GM06990 (cell line): ENCODE measurements at regions not wholly inside any gene's neighbourhood (a gene's known extent, or its start where the extent isn't known, plus 50 kb on each side); places are given as distances from the start of the nearest gene placed in this dataset.

Source experiments
- DNase-seq: peaks from one replicate; pipeline ENCODE4 v3.0.0-alpha.2; 2011; ENCODE audit not compliant: insufficient read length; ENCODE audit errors: extremely low read depth
- H3K27me3 ChIP-seq: replicated peaks from 2 replicates; pipeline ENCODE4 v1.6.0; 2011; ENCODE audit warnings: low read length; ENCODE audit not compliant: control insufficient read depth, insufficient read depth
- H3K36me3 ChIP-seq: 2 replicates; pipeline ENCODE4 v1.5.1; 2011; ENCODE audit warnings: low read length; ENCODE audit not compliant: control insufficient read depth, insufficient read depth
- H3K4me3 ChIP-seq: replicated peaks from 2 replicates; pipeline ENCODE4 v1.5.1; 2011; ENCODE audit warnings: low read depth, mild to moderate bottlenecking, control low read depth, low read length
- CTCF ChIP-seq: IDR thresholded peaks from 2 replicates; pipeline ENCODE4 v1.5.1; 2011; ENCODE audit warnings: low read length, control low read depth, mild to moderate bottlenecking, inconsistent platforms; ENCODE audit not compliant: insufficient read depth, poor library complexity, severe bottlenecking

GRCh38 chr2:126413079-126413478 is 242.9 kb upstream of the GYPC start:
- no peak for TF ChIP-seq CTCF
- DNase-seq = no peak
- Histone ChIP-seq H3K27me3 (no peaks in the 10 kb centered on the region), H3K4me3 (no peak overlapping the region), H3K36me3 (no peaks in the 10 kb centered on the region)

- DNase-seq = no peak
- TF ChIP-seq CTCF = no peak
- no peak overlapping the region for H3K4me3 ChIP-seq
- no peaks in the 10 kb centered on the region for H3K36me3 ChIP-seq
- no peaks in the 10 kb centered on the region for H3K27me3 ChIP-seq
Measured at GRCh38 chr2:126419403-126419802, 236.6 kb upstream of the GYPC start.

GRCh38 chr2:126425943-126426342 is 230.0 kb upstream of the GYPC start:
- H3K4me3 ChIP-seq = no peak overlapping the region
- no peaks in the 10 kb centered on the region for H3K27me3 ChIP-seq
- no peaks in the 10 kb centered on the region for H3K36me3 ChIP-seq
- TF ChIP-seq CTCF = no peak
- no peak for DNase-seq

GRCh38 chr2:126429103-126429502 is 226.9 kb upstream of the GYPC start:
- TF ChIP-seq CTCF = no peak
- no peak for DNase-seq
- Histone ChIP-seq H3K27me3 (no peaks in the 10 kb centered on the region), H3K4me3 (no peak overlapping the region), H3K36me3 (no peaks in the 10 kb centered on the region)

GRCh38 chr2:126431136-126431535 is 224.8 kb upstream of the GYPC start:
- TF ChIP-seq CTCF = no peak
- no peak for DNase-seq
- Histone ChIP-seq H3K36me3 (no peaks in the 10 kb centered on the region), H3K27me3 (no peaks in the 10 kb centered on the region), H3K4me3 (no peak overlapping the region)

- no peaks in the 10 kb centered on the region for H3K36me3 ChIP-seq
- DNase-seq = no peak
- no peaks in the 10 kb centered on the region for H3K27me3 ChIP-seq
- no peak for TF ChIP-seq CTCF
- H3K4me3 ChIP-seq = no peak overlapping the region
Measured at GRCh38 chr2:126436411-126436810, 219.5 kb upstream of the GYPC start.
